ENCODE measurements at regions not wholly inside any gene's neighbourhood (a gene's known extent, or its start where the extent isn't known, plus 50 kb on each side); places are given as distances from the start of the nearest gene placed in this dataset.
"Not testable (repeated sequence)": the region's sequence is repeated elsewhere in the genome, so short reads cannot be mapped to it uniquely, and the experiment has no call there.

DNA sequence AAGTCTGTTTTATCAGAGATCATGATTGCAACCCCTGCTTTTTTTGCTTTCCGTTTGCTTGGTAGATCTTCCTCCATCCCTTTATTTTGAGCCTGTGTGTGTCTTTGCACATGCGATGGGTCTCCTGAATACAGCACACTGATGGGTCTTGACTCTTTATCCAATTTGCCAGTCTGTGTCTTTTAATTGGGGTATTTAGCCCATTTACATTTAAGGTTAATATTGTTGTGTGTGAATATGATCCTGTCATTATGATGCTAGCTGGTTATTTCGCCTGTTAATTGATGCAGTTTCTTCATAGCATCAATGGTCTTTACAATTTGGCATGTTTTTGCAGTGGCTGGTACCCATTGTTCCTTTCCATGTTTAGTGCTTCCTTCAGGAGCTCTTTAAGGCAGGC, 199.2 kb upstream of the TSC22D1 start:
- POLR2A ChIA-PET; BruUV-seq (replicated peaks); H3K4me3 ChIP-seq (replicated peaks in 1 of 3; ENCODE audit: insufficient read depth in 1 of 3, low read depth in 2 of 3, low read length in 3 of 3); H3K27ac ChIP-seq (ENCODE audit: extremely low read length, insufficient read depth, low read length); ATAC-seq; H3K36me3 ChIP-seq (replicated peaks in 1 of 2; ENCODE audit: control insufficient read depth in 1 of 2, insufficient read depth in 2 of 2, low read length in 2 of 2); H3K9ac ChIP-seq (ENCODE audit: insufficient read depth, low read depth, low read length); FAIRE-seq; CTCF ChIA-PET (ENCODE audit: low intra/inter-chr PET ratio, low total read pairs); H4K20me1 ChIP-seq (ENCODE audit: insufficient read depth, low read length); H3K79me2 ChIP-seq (ENCODE audit: insufficient read depth, low read length); intact Hi-C loops (cut with micrococcal nuclease; ENCODE audit: unreplicated experiment); H3K9me3 ChIP-seq (ENCODE audit: low read length); H3K4me2 ChIP-seq (ENCODE audit: low read depth, low read length); in situ Hi-C loops (cut with HindIII; ENCODE audit: extremely low pct_ligation_motif_present, low pct_unique_long_range_greater_than_20kb); H2AFZ ChIP-seq (ENCODE audit: low read length); H3K27me3 ChIP-seq (ENCODE audit: control insufficient read depth in 1 of 2, insufficient read depth in 2 of 2, low read length in 2 of 2); DNase-seq (ENCODE audit: low spot score): not testable (repeated sequence)
- H3K4me1 ChIP-seq (ENCODE audit: insufficient read depth, low read length) = peaks cover 10% of the 10 kb centered on the region
- WGBS (ENCODE audit: low lambda C conversion rate) = 30% methylated on average over 3 of the region's 3 CpGs

DNA sequence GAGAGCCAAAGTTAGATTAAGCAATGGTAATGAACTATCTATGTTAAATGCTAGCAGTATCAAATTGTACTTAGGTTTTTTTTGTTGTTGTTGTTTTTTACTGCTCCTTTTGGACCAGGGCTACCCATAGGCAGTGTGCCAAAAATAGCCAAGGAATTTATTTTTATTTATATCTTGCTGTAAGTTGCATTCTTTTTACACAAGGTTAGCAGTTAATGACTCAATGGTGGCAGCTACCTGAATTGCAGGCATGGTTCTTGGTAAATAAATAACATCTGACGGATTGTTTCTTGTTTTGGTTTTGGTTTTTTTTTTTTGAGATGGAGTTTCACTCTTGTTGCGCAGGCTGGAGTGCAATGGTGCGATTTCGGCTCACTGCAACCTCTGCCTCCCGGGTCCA, 194.8 kb upstream of the TSC22D1 start:
- Histone ChIP-seq H2AFZ (ENCODE audit: low read length) (no peak overlapping the region), H3K4me2 (ENCODE audit: low read depth, low read length) (no peak overlapping the region), H3K9me3 (ENCODE audit: low read length) (no peaks in the 10 kb centered on the region), H3K4me1 (ENCODE audit: insufficient read depth, low read length) (peaks cover 2% of the 10 kb centered on the region), H3K27me3 (ENCODE audit: control insufficient read depth in 1 of 2, insufficient read depth in 2 of 2, low read length in 2 of 2) (no peaks in the 10 kb centered on the region; a peak in 1 of 5 replicates), H3K9ac (ENCODE audit: insufficient read depth, low read depth, low read length) (no peak overlapping the region), H3K4me3 (replicated peaks in 1 of 3; ENCODE audit: insufficient read depth in 1 of 3, low read depth in 2 of 3, low read length in 3 of 3) (no peak overlapping the region), H4K20me1 (ENCODE audit: insufficient read depth, low read length) (no peaks in the 10 kb centered on the region), H3K27ac (ENCODE audit: extremely low read length, insufficient read depth, low read length) (no peak overlapping the region), H3K79me2 (ENCODE audit: insufficient read depth, low read length) (no peaks in the 10 kb centered on the region), H3K36me3 (replicated peaks in 1 of 2; ENCODE audit: control insufficient read depth in 1 of 2, insufficient read depth in 2 of 2, low read length in 2 of 2) (no peaks in the 10 kb centered on the region)
- no TSS peak for BruUV-seq (replicated peaks)
- ChIA-PET CTCF (ENCODE audit: low intra/inter-chr PET ratio, low total read pairs) (no interaction called here), POLR2A (no interaction called here)
- FAIRE-seq = no peak
- no peak for DNase-seq (ENCODE audit: low spot score)
- 80% methylated on average over 5 of the region's 5 CpGs for WGBS (ENCODE audit: low lambda C conversion rate)
- intact Hi-C loops (cut with micrococcal nuclease; ENCODE audit: unreplicated experiment) = no loop called here
- in situ Hi-C loops (cut with HindIII; ENCODE audit: extremely low pct_ligation_motif_present, low pct_unique_long_range_greater_than_20kb) = no loop called here
- ATAC-seq = no peak
- no peak for TF ChIP-seq ZNF101 (CRISPR knock-in tag; IDR thresholded peaks at IDR 0.05; ENCODE audit: borderline replicate concordance, low read depth)
- TF ChIP-seq, protein P1, sequence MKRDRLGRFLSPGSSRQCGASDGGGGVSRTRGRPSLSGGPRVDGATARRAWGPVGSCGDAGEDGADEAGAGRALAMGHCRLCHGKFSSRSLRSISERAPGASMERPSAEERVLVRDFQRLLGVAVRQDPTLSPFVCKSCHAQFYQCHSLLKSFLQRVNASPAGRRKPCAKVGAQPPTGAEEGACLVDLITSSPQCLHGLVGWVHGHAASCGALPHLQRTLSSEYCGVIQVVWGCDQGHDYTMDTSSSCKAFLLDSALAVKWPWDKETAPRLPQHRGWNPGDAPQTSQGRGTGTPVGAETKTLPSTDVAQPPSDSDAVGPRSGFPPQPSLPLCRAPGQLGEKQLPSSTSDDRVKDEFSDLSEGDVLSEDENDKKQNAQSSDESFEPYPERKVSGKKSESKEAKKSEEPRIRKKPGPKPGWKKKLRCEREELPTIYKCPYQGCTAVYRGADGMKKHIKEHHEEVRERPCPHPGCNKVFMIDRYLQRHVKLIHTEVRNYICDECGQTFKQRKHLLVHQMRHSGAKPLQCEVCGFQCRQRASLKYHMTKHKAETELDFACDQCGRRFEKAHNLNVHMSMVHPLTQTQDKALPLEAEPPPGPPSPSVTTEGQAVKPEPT (CRISPR knock-in tag; IDR thresholded peaks at IDR 0.05; ENCODE audit: low read depth) = no peak
- no peak for TF ChIP-seq ONECUT2 (CRISPR knock-in tag; IDR thresholded peaks at IDR 0.05)
- TF ChIP-seq, protein P2, sequence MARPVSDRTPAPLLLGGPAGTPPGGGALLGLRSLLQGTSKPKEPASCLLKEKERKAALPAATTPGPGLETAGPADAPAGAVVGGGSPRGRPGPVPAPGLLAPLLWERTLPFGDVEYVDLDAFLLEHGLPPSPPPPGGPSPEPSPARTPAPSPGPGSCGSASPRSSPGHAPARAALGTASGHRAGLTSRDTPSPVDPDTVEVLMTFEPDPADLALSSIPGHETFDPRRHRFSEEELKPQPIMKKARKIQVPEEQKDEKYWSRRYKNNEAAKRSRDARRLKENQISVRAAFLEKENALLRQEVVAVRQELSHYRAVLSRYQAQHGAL (CRISPR knock-in tag; IDR thresholded peaks at IDR 0.05; ENCODE audit: not compliant biosample characterization) = no peak
- TF ChIP-seq CEBPB (IDR thresholded peaks at IDR 0.05; ENCODE audit: borderline replicate concordance, low read depth, low read length) = no peak
- no peak for TF ChIP-seq ZNF446 (CRISPR knock-in tag; IDR thresholded peaks at IDR 0.05)
- TF ChIP-seq, protein P3, sequence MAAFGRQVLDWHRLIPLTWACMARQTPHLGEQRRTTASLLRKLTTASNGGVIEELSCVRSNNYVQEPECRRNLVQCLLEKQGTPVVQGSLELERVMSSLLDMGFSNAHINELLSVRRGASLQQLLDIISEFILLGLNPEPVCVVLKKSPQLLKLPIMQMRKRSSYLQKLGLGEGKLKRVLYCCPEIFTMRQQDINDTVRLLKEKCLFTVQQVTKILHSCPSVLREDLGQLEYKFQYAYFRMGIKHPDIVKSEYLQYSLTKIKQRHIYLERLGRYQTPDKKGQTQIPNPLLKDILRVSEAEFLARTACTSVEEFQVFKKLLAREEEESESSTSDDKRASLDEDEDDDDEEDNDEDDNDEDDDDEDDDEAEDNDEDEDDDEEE (CRISPR knock-in tag; IDR thresholded peaks at IDR 0.05) = no peak
- TF ChIP-seq, protein P4, sequence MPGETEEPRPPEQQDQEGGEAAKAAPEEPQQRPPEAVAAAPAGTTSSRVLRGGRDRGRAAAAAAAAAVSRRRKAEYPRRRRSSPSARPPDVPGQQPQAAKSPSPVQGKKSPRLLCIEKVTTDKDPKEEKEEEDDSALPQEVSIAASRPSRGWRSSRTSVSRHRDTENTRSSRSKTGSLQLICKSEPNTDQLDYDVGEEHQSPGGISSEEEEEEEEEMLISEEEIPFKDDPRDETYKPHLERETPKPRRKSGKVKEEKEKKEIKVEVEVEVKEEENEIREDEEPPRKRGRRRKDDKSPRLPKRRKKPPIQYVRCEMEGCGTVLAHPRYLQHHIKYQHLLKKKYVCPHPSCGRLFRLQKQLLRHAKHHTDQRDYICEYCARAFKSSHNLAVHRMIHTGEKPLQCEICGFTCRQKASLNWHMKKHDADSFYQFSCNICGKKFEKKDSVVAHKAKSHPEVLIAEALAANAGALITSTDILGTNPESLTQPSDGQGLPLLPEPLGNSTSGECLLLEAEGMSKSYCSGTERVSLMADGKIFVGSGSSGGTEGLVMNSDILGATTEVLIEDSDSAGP (CRISPR knock-in tag; IDR thresholded peaks at IDR 0.05; ENCODE audit: borderline replicate concordance) = no peak
- TF ChIP-seq, protein P5, sequence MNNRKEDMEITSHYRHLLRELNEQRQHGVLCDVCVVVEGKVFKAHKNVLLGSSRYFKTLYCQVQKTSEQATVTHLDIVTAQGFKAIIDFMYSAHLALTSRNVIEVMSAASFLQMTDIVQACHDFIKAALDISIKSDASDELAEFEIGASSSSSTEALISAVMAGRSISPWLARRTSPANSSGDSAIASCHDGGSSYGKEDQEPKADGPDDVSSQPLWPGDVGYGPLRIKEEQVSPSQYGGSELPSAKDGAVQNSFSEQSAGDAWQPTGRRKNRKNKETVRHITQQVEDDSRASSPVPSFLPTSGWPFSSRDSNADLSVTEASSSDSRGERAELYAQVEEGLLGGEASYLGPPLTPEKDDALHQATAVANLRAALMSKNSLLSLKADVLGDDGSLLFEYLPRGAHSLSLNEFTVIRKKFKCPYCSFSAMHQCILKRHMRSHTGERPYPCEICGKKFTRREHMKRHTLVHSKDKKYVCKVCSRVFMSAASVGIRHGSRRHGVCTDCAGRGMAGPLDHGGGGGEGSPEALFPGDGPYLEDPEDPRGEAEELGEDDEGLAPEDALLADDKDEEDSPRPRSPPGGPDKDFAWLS (CRISPR knock-in tag; IDR thresholded peaks at IDR 0.05; ENCODE audit: borderline replicate concordance) = no peak
